ENCODE measurements at regions not wholly inside any gene's neighbourhood (a gene's known extent, or its start where the extent isn't known, plus 50 kb on each side); places are given as distances from the start of the nearest gene placed in this dataset.
"Not testable (repeated sequence)": the region's sequence is repeated elsewhere in the genome, so short reads cannot be mapped to it uniquely, and the experiment has no call there.

GRCh38 chr15:77862651-77863104 is 214.8 kb downstream of the TBC1D2B start:
- no peak for DNase-seq (ENCODE audit: low spot score)

- DNase-seq (ENCODE audit: low spot score): not testable (repeated sequence)
Observed at GRCh38 chr15:77861997-77862635, 215.4 kb downstream of the TBC1D2B start.

GRCh38 chr15:77860071-77860691 is 217.3 kb downstream of the TBC1D2B start:
- no peak for DNase-seq (ENCODE audit: low spot score)

GRCh38 chr15:77859491-77860060 is 217.9 kb downstream of the TBC1D2B start:
- no peak for DNase-seq (ENCODE audit: low spot score)

GRCh38 chr15:77858792-77859490 is 218.6 kb downstream of the TBC1D2B start:
- DNase-seq (ENCODE audit: low spot score): no peak

- DNase-seq (ENCODE audit: low spot score): no peak
Observed at GRCh38 chr15:77857419-77857818, 220.1 kb downstream of the TBC1D2B start.

GRCh38 chr15:77856705-77857346 is 220.7 kb downstream of the TBC1D2B start:
- DNase-seq (ENCODE audit: low spot score): no peak

GRCh38 chr15:77855871-77856270 is 221.6 kb downstream of the TBC1D2B start:
- DNase-seq (ENCODE audit: low spot score): no peak

- no peak for DNase-seq (ENCODE audit: low spot score)
Observed at GRCh38 chr15:77854980-77855379, 222.3 kb upstream of the LINGO1 start.

- DNase-seq (ENCODE audit: low spot score): no peak
Observed at GRCh38 chr15:77853910-77854309, 221.2 kb upstream of the LINGO1 start.

- DNase-seq (ENCODE audit: low spot score): no peak
Observed at GRCh38 chr15:77853008-77853328, 220.3 kb upstream of the LINGO1 start.

- DNase-seq (ENCODE audit: low spot score): no peak
Observed at GRCh38 chr15:77852241-77853007, 219.7 kb upstream of the LINGO1 start.

- DNase-seq (ENCODE audit: low spot score): no peak
Observed at GRCh38 chr15:77851691-77852090, 219.0 kb upstream of the LINGO1 start.

GRCh38 chr15:77851086-77851485 is 218.4 kb upstream of the LINGO1 start:
- no peak for DNase-seq (ENCODE audit: low spot score)

GRCh38 chr15:77846986-77847385 is 214.3 kb upstream of the LINGO1 start:
- DNase-seq (ENCODE audit: low spot score): no peak

- DNase-seq (ENCODE audit: low spot score): no peak
Observed at GRCh38 chr15:77846360-77846759, 213.6 kb upstream of the LINGO1 start.

GRCh38 chr15:77844798-77845446 is 212.2 kb upstream of the LINGO1 start:
- no peak for DNase-seq (ENCODE audit: low spot score)

GRCh38 chr15:77843546-77843945 is 210.8 kb upstream of the LINGO1 start:
- no peak for DNase-seq (ENCODE audit: low spot score)

GRCh38 chr15:77840991-77841775 is 208.5 kb upstream of the LINGO1 start:
- peak; percentile 47 for DNase-seq (ENCODE audit: low spot score)

All from AG08395 (cell line).